ENCODE measurements at regions not wholly inside any gene's neighbourhood (a gene's known extent, or its start where the extent isn't known, plus 50 kb on each side); places are given as distances from the start of the nearest gene placed in this dataset.

DNA sequence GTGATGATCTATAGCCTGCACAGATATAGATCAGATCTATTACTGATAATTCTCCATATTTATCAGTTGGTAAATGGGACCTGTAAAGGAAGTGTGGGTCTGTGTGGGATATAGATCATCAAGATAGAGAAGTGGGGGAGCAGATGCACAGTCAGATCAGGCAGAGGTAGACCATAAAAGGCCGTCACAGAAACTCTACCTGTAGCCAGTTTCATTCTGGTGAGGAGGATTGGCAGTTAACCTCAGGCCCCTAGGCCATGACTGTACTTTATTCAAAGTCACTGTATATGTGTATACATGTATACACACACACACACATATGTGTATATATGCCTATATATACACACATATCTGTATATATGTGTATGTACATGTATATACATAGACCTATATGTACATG lies 69.1 kb downstream of the ADM start:
- TF ChIP-seq POLR2A (IDR thresholded peaks at IDR 0.05), result no peak
- TF ChIP-seq, protein P1, sequence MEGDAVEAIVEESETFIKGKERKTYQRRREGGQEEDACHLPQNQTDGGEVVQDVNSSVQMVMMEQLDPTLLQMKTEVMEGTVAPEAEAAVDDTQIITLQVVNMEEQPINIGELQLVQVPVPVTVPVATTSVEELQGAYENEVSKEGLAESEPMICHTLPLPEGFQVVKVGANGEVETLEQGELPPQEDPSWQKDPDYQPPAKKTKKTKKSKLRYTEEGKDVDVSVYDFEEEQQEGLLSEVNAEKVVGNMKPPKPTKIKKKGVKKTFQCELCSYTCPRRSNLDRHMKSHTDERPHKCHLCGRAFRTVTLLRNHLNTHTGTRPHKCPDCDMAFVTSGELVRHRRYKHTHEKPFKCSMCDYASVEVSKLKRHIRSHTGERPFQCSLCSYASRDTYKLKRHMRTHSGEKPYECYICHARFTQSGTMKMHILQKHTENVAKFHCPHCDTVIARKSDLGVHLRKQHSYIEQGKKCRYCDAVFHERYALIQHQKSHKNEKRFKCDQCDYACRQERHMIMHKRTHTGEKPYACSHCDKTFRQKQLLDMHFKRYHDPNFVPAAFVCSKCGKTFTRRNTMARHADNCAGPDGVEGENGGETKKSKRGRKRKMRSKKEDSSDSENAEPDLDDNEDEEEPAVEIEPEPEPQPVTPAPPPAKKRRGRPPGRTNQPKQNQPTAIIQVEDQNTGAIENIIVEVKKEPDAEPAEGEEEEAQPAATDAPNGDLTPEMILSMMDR (IDR thresholded peaks at IDR 0.05), result no peak
